NCI-H748 treated with DMSO at 0.1 percent for 48 hours (cell line): ENCODE measurements at regions not wholly inside any gene's neighbourhood (a gene's known extent, or its start where the extent isn't known, plus 50 kb on each side); places are given as distances from the start of the nearest gene placed in this dataset.
"Not testable (repeated sequence)": the region's sequence is repeated elsewhere in the genome, so short reads cannot be mapped to it uniquely, and the experiment has no call there.

Experiments
- DNase-seq: peaks from one replicate; lab custom pipeline; 2025; lab: John Stamatoyannopoulos, UW

DNA sequence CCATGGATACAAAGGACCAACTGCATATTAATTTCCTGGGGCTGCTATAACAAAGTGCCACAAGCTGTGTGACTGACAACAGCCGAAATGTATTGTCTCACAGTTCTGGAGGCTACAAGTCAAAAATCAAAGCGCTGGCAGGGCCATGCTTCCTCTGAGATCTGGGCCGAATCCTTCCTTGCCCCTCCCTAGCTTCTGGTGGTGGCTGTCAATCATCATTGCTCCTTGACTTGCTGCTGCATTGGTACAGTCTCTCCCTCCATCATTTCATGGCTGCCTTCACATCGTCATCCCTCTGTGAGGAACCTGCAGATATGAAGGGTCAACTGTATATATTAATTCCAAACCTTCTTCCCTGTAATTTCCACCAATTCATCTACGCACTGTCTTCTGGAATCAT lies 118.3 kb downstream of the EXOC5 start:
- no peak for DNase-seq

DNA sequence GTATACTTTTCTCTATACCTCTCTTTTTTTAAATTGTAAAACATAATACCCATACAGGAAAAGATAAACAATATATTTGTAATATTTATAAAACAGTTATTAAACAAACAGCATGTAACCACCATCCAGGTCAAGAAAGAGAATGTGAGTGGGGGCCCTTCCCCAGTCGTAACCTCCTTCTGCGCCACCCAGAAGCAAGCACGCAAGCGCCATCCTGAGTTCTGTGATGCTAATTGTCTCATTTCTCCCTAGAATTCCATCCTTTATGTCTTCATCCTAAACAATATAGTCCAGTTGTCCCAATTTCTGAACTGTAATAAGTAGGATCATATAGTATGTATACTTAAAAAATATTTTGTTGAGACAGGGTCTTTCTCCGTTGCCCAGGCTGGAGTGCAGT lies 129.5 kb downstream of the EXOC5 start:
- no peak for DNase-seq

DNA sequence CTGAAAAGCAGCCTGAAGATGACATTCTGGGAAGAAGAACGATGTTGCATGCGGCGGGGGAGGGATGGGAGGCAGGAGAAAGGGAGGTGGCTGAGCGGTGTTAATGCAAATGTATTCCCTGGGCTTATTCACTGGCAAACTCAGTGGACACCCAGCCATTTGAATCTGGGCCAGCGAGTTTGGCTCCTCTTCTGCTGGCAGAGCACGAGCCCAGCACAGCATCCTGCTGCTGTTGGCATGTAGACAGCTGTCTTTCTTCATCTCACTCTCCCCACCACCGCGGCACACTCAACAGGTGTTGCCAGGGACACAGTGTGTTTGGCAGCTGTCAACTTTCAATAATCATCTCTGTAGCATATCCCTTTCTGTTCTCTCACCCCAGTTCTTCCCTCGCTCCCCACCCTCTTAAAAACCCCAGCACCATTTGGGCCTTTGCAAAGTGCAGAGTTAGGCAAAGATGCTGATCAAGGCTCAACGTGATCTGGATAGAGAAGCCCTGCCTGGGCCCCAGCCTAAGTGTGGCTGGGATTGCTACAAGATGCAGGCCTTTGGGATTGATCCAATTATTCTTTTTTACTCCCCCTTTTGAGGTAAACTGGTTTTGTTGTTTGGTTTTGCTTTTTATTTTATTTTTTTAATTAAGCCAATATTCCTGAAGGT lies 131.9 kb downstream of the EXOC5 start:
- DNase-seq = no peak

DNA sequence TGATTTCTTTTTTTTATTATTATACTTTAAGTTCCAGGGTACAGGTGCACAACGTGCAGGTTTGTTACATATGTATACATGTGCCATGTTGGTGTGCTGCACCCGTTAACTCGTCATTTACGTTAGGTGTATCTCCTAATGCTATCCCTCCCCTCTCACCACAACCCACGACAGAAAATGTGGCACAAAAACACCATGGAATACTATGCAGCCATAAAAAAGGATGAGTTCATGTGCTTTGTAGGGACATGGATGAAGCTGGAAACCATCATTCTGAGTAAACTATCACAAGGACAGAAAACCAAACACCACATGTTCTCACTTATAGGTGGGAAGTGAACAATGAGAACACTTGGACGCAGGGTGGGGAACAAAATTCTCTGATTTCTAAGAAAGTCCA lies 140.9 kb downstream of the EXOC5 start:
- DNase-seq = not testable (repeated sequence)

DNA sequence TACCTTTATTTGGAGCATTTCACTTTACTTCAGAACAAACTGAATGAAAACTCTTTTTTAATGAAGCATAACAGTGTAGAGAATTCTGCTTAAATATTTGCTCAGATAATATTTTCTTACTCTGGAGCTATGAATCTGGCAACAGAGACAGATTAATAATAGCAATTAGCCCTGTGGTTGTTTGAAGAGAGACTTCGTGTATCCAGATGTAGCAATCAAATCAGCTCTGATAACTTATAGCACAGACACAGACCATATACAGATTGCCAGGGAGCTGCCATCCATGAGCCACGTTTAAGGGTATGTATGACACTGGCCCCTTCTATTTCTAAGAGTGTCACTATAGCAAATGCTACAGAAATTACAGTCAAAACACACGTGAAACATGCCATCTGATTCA lies 146.6 kb downstream of the EXOC5 start:
- peak; percentile 57 for DNase-seq

DNA sequence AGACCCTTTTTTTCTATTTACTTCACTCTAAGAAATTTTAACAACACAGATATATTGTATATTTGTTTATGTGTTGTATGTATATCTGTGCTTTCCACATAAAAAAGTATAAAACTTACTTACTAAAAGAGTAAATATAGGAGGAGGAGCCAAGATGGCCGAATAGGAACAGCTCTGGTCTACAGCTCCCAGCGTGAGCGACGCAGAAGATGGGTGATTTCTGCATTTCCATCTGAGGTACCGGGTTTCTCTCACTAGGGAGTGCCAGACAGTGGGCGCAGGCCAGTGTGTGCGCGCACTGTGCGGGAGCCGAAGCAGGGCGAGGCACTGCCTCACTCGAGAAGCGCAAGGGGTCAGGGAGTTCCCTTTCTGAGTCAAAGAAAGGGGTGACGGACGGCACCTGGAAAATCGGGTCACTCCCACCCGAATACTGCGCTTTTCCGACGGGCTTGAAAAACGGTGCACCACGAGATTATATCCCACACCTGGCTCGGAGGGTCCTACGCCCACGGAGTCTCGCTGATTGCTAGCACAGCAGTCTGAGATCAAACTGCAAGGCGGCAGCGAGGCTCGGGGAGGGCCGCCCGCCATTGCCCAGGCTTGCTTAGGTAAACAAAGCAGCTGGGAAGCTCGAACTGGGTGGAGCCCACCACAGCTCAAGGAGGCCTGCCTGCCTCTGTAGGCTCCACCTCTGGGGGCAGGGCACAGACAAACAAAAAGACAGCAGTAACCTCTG lies 156.5 kb downstream of the EXOC5 start:
- not testable (repeated sequence) for DNase-seq

DNA sequence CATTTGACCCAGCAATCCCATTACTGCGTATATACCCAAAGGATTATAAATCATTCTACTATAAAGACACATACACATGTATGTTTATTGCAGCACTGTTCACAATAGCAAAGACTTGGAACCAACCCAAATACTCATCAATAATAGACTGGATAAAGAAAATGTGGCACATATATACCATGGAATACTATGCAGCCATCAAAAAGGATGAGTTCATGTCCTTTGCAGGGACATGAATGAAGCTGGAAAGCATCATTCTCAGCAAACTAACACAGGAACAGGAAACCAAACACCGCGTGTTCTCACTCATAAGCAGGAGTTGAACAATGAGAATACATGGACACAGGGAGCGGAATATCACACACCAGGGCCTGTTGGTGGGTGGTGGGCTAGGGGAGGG lies 158.3 kb downstream of the EXOC5 start:
- DNase-seq = not testable (repeated sequence)

DNA sequence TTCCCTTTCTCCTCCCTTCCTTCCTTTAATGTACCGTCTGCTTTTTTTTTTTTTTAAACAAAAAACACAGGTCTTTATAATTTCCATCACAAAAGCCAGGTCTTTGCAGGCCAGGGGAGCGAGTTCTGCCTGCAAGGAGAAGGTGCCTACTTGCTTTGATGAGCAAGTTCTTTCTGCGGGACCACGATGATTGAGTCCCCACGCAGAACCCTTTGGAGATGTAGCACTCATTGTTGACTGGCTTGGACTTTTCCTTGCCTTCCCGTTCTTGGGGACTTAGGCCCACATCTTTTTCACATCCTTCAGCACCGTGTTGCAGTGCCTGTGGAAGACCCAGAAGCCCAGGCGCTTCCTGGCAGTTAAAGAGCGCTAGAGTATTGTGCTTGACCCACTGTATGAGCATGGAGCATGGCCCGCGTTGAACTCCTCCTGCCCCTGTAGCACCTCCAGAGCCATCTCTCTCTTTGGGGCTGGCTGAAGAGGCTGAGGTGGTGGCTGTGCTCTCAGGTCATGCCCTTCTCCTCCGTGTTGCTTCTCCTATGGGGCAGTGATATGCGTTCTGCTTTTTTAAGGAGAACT lies 177.6 kb downstream of the EXOC5 start:
- DNase-seq = no peak

DNA sequence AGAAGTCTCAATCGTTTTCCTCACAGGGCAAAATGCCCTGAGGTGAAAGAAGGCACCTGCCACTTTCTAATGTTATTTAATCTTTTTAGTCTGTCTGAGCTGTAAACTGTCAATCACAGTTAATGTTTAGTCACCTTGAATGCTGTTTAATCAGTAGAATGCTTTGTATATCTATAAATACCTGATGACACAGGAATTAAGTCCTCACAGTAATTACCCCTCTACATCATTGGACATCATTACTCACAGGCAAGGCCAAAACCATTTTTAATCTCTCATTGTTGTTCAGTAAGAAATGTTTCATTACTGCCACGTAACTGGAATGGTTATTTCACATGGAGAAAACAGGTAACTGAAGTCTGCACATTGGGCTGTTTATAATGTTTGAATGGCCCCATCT lies 178.8 kb downstream of the EXOC5 start:
- DNase-seq = peak; percentile 99

DNA sequence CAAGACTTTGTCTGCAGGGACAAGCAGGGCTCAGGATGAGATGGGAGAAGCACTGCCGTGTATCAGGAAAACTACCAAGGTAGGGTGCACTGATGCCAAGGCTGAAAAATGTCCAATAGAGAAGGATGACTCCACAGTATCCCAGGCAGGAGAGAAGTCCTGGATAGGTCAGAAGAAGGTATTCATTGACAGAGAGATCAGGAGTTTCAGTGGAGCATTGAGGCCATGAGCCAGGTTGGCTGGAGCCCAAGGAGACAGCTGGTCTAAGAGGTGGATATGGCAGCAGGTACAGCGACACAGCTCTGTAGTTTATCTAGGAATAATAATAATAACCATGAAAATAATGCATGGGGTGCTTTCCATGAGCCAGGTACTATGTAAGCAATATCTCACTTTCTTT lies 180.9 kb downstream of the EXOC5 start:
- DNase-seq = no peak

DNA sequence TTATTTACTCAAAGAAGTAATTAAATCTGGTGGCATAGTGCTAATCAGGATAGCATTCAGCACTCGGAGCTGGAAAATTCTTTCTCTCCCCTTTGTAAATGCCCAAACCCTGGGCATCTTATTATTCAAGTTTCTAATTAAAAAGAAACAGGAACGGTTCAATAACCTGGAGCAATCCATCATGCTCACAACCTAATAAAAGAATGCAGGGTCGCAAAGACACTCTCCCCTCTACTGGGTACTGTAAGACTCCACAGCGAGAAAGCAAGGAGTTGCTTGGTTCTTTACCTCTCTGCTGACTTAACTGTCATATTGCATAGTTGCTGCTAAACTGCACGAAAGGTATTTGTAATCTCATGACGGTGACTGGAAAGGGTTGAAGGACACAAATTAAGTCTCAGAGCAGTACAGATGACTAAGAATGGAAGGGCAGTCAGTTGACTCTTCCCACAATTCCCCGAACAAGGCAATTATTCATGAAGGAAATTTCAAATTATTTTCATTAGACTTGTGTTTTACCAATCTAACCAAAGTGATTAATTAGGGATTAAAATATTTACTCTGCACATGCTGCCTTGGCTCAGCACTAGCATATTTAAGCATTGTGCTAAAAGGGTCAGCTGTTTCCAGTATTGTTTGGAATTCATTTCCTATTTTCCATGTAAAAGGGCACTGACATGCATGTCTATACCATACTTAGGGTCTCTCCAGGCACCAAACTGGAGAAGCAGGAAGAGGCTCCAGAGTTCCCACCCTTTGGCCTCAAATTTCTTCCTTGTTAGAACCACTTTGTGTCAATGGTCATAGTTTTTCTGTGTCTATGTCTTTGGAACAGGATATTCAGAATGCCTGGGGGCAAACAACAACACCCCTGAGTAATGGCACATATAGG lies 182.2 kb downstream of the EXOC5 start:
- no peak for DNase-seq

DNA sequence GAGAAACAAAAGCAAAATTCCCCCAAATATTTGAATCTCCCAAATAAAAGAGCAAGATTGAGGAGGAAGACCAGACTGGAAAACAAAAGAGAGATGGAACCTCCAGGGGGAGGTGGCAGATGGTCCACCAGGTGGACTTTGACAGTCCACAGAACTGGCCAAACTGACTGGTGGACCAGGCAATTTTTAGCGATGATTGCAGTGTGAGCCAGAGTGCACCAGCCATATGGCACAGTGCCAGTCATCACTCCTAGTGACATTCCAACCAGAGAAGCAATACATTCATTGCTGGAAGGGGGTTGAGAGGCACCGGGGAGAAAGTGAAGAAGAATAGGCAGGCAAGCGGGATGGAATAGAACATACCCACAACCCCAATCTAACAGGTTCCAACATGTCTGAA lies 182.9 kb downstream of the EXOC5 start:
- peak; percentile 90 for DNase-seq

DNA sequence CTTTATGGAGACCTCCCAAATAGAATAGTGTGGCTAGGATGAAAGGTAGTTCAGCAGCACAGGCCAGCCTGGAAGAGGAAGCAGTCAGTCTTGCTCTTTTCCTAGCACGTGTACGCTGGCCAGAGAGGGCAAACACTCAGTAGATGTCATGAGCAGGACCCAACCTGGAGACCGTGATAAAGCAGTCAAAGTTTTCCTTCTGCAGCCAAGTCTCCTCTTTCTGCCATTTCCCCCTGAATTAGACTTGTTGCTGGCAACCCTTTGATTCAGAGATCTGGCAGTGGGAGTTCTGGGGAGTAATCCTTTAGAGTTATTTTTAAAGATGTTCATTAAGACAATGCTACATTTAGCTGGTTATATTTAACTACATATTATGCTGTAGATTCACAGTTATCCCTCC lies 183.7 kb downstream of the EXOC5 start:
- no peak for DNase-seq

DNA sequence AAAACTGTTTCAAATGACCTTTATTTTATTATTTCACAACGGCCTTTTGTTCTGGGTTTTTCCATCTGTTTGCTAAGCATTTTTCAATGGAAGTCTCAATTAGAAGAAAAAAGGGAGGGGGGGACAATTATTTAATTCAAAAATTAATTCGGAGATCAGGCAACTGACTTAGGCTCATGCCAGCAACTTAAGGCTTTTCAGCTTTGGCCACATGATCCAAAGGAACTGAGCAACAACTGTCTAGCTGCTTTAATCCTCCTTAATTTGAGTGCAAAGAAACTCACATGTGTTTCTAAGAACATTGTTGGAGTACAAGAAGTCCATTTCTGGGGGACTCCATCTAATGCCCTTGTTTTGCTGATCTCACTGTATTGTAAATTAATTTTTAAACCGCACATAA lies 188.0 kb downstream of the EXOC5 start:
- DNase-seq = no peak

DNA sequence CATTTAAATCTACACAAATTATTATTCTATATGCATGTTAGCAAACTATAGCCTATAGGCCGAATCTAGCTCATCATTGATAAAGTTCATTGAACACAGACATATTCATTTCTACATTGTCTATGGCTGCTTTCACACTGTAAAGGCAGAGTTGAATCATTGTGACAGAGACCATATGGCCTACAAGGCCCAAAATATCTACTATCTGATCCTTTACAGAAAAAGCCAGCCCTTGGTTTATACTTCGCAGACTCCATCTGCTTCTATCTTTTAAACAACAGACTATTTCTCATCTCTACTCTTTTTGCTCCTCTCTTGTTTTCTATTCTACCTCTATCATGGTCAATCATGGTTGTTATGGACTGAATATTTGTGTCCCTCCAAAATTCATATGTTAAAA lies 190.7 kb downstream of the EXOC5 start:
- no peak for DNase-seq

DNA sequence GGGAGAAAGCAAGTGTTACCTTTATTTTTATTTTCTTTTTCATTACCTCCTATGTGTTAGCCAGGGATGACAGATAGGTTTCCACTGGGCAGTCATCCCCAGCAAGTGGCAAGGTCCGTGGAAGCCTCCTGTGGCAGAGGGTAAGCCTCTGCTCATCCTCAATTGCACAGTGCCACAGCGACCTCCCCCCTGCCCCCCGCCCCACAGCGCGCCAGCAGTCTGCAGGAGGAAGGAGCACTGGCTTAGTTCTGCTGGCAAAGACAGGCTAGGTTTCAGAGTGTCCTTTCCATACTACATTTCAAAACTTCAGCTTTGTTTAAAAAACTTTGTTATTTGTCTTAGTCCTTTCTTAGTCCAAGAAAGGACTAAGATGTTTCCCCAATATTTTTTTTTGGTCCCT lies 194.7 kb downstream of the EXOC5 start:
- no peak for DNase-seq

DNA sequence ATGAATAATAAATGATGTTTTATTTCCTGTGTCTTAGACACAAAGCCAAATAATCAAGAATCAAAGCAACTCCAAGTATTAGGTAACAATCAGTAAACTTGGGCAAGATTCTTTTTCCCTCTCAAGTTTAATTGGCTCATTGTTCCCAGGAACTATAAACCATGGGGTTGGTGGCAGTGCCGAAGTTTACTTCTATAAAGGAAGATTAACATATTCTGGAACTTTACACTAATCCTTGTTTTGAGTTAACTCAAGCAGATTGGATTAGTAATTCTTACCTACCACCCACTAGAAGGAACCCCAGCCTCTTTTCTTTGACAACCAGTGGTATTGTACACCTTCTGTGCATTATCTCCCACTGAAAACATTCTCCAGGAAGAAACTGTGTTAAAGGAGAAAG lies 197.1 kb downstream of the EXOC5 start:
- no peak for DNase-seq

DNA sequence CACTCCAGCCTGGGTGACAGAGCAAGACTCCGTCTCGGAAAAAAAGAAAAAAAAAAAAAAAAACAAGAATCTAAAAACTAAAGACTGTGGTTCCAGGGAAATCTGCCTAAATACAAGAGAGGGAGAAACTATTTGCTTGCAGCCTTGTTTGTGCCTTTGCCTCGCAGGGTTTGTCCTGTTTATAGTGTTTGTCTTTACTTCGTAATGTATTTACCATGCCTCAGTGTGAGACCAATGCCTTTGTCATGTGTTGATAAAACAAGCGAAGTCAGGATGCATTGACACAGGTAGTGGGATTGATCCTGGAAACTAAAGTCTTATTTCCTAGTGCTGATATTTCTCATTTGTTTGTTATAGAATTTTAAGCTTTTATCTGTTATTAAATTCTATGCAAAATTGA lies 199.0 kb downstream of the EXOC5 start:
- no peak for DNase-seq

DNA sequence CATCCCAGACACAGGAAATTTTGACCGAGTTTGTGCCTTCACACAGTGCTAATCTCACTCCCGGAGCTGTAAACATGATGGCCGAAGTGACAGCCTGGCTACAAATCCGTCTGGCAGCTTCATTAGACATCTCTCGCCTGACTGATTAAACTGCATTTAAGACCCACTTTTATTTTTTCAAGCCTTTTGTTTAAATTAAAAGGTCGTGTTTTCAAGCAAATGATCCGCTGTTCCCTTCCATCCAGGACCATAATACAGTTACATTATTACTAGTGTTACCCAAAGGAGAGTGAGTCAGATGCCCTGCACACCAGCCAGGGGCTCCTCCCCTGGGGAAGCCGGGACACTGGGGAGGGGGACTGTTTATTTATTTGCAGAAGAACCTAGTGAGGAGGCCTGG lies 200.2 kb downstream of the EXOC5 start:
- DNase-seq = no peak

DNA sequence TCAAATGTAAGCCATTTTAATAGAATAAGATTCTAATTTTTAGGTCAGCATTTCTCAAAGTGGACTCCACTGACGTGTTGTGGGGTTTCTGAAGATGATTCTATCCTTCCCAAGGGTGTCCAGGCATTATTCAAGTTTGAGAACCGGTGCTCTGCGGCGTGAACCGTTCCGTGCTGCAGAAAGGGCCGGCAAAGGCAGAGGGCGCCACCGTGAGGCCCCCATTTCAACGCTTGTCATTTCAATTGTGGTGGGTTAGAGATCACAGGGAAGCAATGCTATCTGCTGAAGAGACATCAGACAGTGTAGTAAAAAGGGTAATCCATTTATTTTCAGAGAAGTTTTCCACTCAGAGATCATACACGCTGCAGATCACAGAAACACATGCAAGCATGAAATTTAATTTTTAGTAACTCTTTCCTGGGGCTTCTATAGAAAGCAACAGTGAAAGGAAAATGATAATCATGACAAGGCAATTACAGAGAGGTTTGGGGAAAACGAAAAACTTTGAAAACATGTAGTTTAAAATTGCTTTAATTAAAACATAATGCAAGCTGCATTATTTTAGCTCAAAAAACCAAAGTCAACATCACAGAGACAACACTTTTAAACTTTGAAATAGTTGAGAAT lies 201.7 kb downstream of the EXOC5 start:
- DNase-seq = peak; percentile 73

DNA sequence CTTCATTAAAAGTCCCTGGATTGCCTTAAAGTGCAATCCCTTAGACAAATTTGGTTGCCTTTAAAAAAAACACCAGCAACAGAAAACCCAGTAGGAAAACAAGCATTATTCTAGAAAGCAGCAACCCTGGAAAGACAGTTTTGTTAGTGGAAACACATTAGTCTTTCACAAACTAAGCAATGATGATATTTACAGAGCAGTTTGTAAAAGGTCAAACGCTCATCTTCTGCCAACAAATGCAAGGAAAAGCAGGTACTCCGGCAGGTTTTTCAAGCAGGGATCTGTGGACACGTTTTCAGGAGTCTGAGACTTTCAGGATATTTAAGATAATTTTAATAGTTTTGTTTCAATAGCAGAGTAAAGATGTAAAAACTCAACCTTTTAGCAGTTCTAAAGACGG lies 202.2 kb downstream of the EXOC5 start:
- peak; percentile 59 for DNase-seq
